ENCODE measurements at regions not wholly inside any gene's neighbourhood (a gene's known extent, or its start where the extent isn't known, plus 50 kb on each side); places are given as distances from the start of the nearest gene placed in this dataset.

- TF ChIP-seq TCF7 (CRISPR knock-in tag; IDR thresholded peaks at IDR 0.05; ENCODE audit: low read depth) (no peak), CTCF (IDR thresholded peaks at IDR 0.05) (no peak), PRDM15 (CRISPR knock-in tag; IDR thresholded peaks at IDR 0.05) (no peak), USF1 (CRISPR knock-in tag; IDR thresholded peaks at IDR 0.05) (no peak), TP53 (CRISPR knock-in tag; IDR thresholded peaks at IDR 0.05) (no peak), TEAD4 (CRISPR knock-in tag; IDR thresholded peaks at IDR 0.05) (no peak), ESRRA (CRISPR knock-in tag; IDR thresholded peaks at IDR 0.05; ENCODE audit: borderline replicate concordance) (no peak)
These were observed 202.0 kb upstream of the SEMA3C start for GRCh38 chr7:81120803-81121202.
